ENCODE measurements at regions not wholly inside any gene's neighbourhood (a gene's known extent, or its start where the extent isn't known, plus 50 kb on each side); places are given as distances from the start of the nearest gene placed in this dataset.

- H4K20me1 ChIP-seq (ENCODE audit: insufficient read depth, low read length): no peaks in the 10 kb centered on the region
- H3F3A ChIP-seq (ENCODE audit: insufficient read depth, low read length): no peaks in the 10 kb centered on the region
- no peak overlapping the region for H3K4me2 ChIP-seq (ENCODE audit: low read length)
- no peaks in the 10 kb centered on the region for H3K9me3 ChIP-seq (ENCODE audit: low read length)
- no peak overlapping the region for H3K9ac ChIP-seq (ENCODE audit: low read length)
- no peak overlapping the region for H3K4me3 ChIP-seq (ENCODE audit: low read depth, low read length, poor library complexity, severe bottlenecking)
- no peaks in the 10 kb centered on the region for H3K79me2 ChIP-seq (ENCODE audit: insufficient read depth, low read length)
- H3K36me3 ChIP-seq (ENCODE audit: insufficient read depth, low read length): no peaks in the 10 kb centered on the region
- H2AFZ ChIP-seq (ENCODE audit: low read length): no peak overlapping the region
- H3K9me2 ChIP-seq (ENCODE audit: low read depth, low read length): no peaks in the 10 kb centered on the region
- no peaks in the 10 kb centered on the region for H3K27me3 ChIP-seq (ENCODE audit: insufficient read depth, low read length)
- H3K27ac ChIP-seq (ENCODE audit: low read depth, low read length, poor library complexity, severe bottlenecking): no peak overlapping the region
- TF ChIP-seq EZH2 (IDR thresholded peaks at IDR 0.05; ENCODE audit: borderline replicate concordance, low read length) (no peak), CTCF (IDR thresholded peaks at IDR 0.05; ENCODE audit: low read length) (no peak)
- H3K4me1 ChIP-seq (ENCODE audit: insufficient read depth, low read length, severe bottlenecking): peaks cover 11% of the 10 kb centered on the region
Measured at GRCh38 chr22:22105364-22105763, 122.8 kb upstream of the TOP3B start.

- Histone ChIP-seq H3K9ac (ENCODE audit: low read length) (no peak overlapping the region), H3K9me2 (ENCODE audit: low read depth, low read length) (no peaks in the 10 kb centered on the region), H2AFZ (ENCODE audit: low read length) (no peak overlapping the region), H3K4me3 (ENCODE audit: low read depth, low read length, poor library complexity, severe bottlenecking) (no peak overlapping the region), H3K9me3 (ENCODE audit: low read length) (peaks cover 11% of the 10 kb centered on the region), H4K20me1 (ENCODE audit: insufficient read depth, low read length) (no peaks in the 10 kb centered on the region), H3F3A (ENCODE audit: insufficient read depth, low read length) (no peaks in the 10 kb centered on the region), H3K27me3 (ENCODE audit: insufficient read depth, low read length) (no peaks in the 10 kb centered on the region), H3K4me2 (ENCODE audit: low read length) (no peak overlapping the region), H3K36me3 (ENCODE audit: insufficient read depth, low read length) (no peaks in the 10 kb centered on the region), H3K79me2 (ENCODE audit: insufficient read depth, low read length) (no peaks in the 10 kb centered on the region), H3K4me1 (ENCODE audit: insufficient read depth, low read length, severe bottlenecking) (peaks cover 24% of the 10 kb centered on the region), H3K27ac (ENCODE audit: low read depth, low read length, poor library complexity, severe bottlenecking) (no peak overlapping the region)
- TF ChIP-seq CTCF (IDR thresholded peaks at IDR 0.05; ENCODE audit: low read length): peak; percentile 47
- TF ChIP-seq EZH2 (IDR thresholded peaks at IDR 0.05; ENCODE audit: borderline replicate concordance, low read length): no peak
Measured at GRCh38 chr22:22103078-22103875, 120.7 kb upstream of the TOP3B start.

GRCh38 chr22:22099833-22100812 lies 117.5 kb upstream of the TOP3B start:
- TF ChIP-seq CTCF (IDR thresholded peaks at IDR 0.05; ENCODE audit: low read length) (peak; percentile 69), EZH2 (IDR thresholded peaks at IDR 0.05; ENCODE audit: borderline replicate concordance, low read length) (no peak)
- H3K4me2 ChIP-seq (ENCODE audit: low read length): peak overlapping the region; percentile 24; the same call in 1 of the 2 replicates
- H3K79me2 ChIP-seq (ENCODE audit: insufficient read depth, low read length): no peaks in the 10 kb centered on the region
- no peaks in the 10 kb centered on the region for H3K9me2 ChIP-seq (ENCODE audit: low read depth, low read length)
- no peaks in the 10 kb centered on the region for H4K20me1 ChIP-seq (ENCODE audit: insufficient read depth, low read length)
- peaks cover 25% of the 10 kb centered on the region for H3K4me1 ChIP-seq (ENCODE audit: insufficient read depth, low read length, severe bottlenecking)
- peak overlapping the region; percentile 29; the same call in 1 of the 2 replicates for H3K9ac ChIP-seq (ENCODE audit: low read length)
- H2AFZ ChIP-seq (ENCODE audit: low read length): peak overlapping the region; percentile 66; the same call in 1 of the 2 replicates
- no peaks in the 10 kb centered on the region for H3F3A ChIP-seq (ENCODE audit: insufficient read depth, low read length)
- no peaks in the 10 kb centered on the region; the same call in 1 of the 2 replicates for H3K27me3 ChIP-seq (ENCODE audit: insufficient read depth, low read length)
- no peak overlapping the region for H3K4me3 ChIP-seq (ENCODE audit: low read depth, low read length, poor library complexity, severe bottlenecking)
- peaks cover 7% of the 10 kb centered on the region; the same call in 1 of the 2 replicates for H3K36me3 ChIP-seq (ENCODE audit: insufficient read depth, low read length)
- peak overlapping the region; percentile 37 for H3K27ac ChIP-seq (ENCODE audit: low read depth, low read length, poor library complexity, severe bottlenecking)
- peaks cover 40% of the 10 kb centered on the region for H3K9me3 ChIP-seq (ENCODE audit: low read length)

All from OCI-LY1 (cell line).